Gastrocnemius medialis (tissue), 4 donors: ENCODE measurements at regions not wholly inside any gene's neighbourhood (a gene's known extent, or its start where the extent isn't known, plus 50 kb on each side); places are given as distances from the start of the nearest gene placed in this dataset.

Experiments
- POLR2A ChIP-seq, 2 donors: fragments of 450-650 bp; IDR thresholded peaks; one replicate each; pipeline ENCODE4 v1.6.1; 2017; ENCODE audit warnings: antibody characterized with exemption in 2 of 2, mild to moderate bottlenecking in 2 of 2, moderate library complexity in 2 of 2
- TF ChIP-seq, protein P1 (sequence below), 5 experiments: fragments of 450-650 bp in 3 of 5; fragments of 200-600 bp in 2 of 5; sonication (generic) in 2 of 5; IDR thresholded peaks in 4 of 5; conservative IDR thresholded peaks in 1 of 5; 1 replicate in 4 of 5; 2 replicates in 1 of 5; pipeline ENCODE4 v1.5.1; 2016 to 2019; ENCODE audit warnings: antibody characterized with exemption in 5 of 5, mild to moderate bottlenecking in 3 of 5, moderate library complexity in 3 of 5

DNA sequence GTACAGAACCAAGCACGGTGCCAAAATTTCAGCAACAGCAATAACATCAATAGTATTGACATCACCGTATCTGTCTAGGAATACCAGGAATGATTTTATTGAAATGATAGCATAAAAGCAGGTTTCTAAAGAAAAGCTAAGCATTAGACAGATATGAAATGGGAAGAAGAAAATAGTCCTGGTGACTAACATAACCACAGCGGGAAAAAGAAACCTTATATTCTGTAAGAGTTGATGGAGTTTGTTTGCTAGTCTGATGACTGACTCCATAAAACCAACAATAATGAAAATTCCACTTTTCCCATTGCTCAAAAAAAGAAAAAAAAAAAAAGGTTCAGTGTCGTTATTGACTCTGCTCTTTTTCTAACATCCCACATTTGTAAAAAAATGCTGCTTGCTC lies 668.3 kb downstream of the IPMK start:
- TF ChIP-seq, protein P1, sequence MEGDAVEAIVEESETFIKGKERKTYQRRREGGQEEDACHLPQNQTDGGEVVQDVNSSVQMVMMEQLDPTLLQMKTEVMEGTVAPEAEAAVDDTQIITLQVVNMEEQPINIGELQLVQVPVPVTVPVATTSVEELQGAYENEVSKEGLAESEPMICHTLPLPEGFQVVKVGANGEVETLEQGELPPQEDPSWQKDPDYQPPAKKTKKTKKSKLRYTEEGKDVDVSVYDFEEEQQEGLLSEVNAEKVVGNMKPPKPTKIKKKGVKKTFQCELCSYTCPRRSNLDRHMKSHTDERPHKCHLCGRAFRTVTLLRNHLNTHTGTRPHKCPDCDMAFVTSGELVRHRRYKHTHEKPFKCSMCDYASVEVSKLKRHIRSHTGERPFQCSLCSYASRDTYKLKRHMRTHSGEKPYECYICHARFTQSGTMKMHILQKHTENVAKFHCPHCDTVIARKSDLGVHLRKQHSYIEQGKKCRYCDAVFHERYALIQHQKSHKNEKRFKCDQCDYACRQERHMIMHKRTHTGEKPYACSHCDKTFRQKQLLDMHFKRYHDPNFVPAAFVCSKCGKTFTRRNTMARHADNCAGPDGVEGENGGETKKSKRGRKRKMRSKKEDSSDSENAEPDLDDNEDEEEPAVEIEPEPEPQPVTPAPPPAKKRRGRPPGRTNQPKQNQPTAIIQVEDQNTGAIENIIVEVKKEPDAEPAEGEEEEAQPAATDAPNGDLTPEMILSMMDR (IDR thresholded peaks at IDR 0.05 in 4 of 5, conservative IDR thresholded peaks at IDR 0.05 in 1 of 5): no peak
- no peak for TF ChIP-seq POLR2A (IDR thresholded peaks at IDR 0.05)
